ENCODE measurements at regions not wholly inside any gene's neighbourhood (a gene's known extent, or its start where the extent isn't known, plus 50 kb on each side); places are given as distances from the start of the nearest gene placed in this dataset.

GRCh38 chr11:21727102-21727501 is 465.8 kb upstream of the ANO5 start:
- Histone ChIP-seq H3K9me3 (replicated peaks; ENCODE audit: control insufficient read depth, insufficient read depth, low read length) (peaks cover 5% of the 10 kb centered on the region), H3K79me2 (ENCODE audit: control insufficient read depth, insufficient read depth, low read length) (no peaks in the 10 kb centered on the region), H3K4me1 (ENCODE audit: control insufficient read depth, extremely low read depth, insufficient read depth, low read length) (no peaks in the 10 kb centered on the region), H3K36me3 (ENCODE audit: control insufficient read depth in 2 of 2, extremely low read depth in 1 of 2, insufficient read depth in 2 of 2, low read length in 2 of 2) (no peaks in the 10 kb centered on the region), H3K4me2 (ENCODE audit: insufficient read depth, low read length) (no peak overlapping the region), H3K27ac (ENCODE audit: insufficient read depth, low read depth, low read length) (no peak overlapping the region), H3K27me3 (ENCODE audit: control insufficient read depth in 2 of 2, insufficient read depth in 2 of 2, low read length in 2 of 2) (no peaks in the 10 kb centered on the region), H2AFZ (ENCODE audit: low read depth, low read length) (no peak overlapping the region), H3K4me3 (replicated peaks in 1 of 3; ENCODE audit: insufficient read depth in 1 of 3, low read depth in 1 of 3, low read length in 3 of 3) (no peak overlapping the region), H3K9ac (replicated peaks; ENCODE audit: extremely low read depth, insufficient read depth, low read length) (no peak overlapping the region), H3K9me1 (replicated peaks; ENCODE audit: control insufficient read depth, extremely low read depth, insufficient read depth, low read length) (no peaks in the 10 kb centered on the region), H4K20me1 (replicated peaks; ENCODE audit: control insufficient read depth, extremely low read depth, insufficient read depth, low read length) (no peaks in the 10 kb centered on the region)
- ChIA-PET POLR2A (no interaction called here), CTCF (no interaction called here)
- dilution Hi-C loops (cut with MboI; ENCODE audit: extremely low pct_ligation_motif_present, low sequenced_read_pairs): no loop called here
- no peak for FAIRE-seq
- no TSS peak for BruUV-seq (replicated peaks)
- no peak for DNase-seq (ENCODE audit: low read depth, low spot score)
- intact Hi-C loops (cut with micrococcal nuclease): no loop called here
- TF ChIP-seq JUN (IDR thresholded peaks at IDR 0.05; ENCODE audit: borderline replicate concordance, insufficient read depth, insufficient read length, low read depth) (no peak), MYC (IDR thresholded peaks at IDR 0.05; ENCODE audit: low read depth, low read length) (no peak), FOS (IDR thresholded peaks at IDR 0.05; ENCODE audit: borderline replicate concordance, insufficient read depth, low read length) (no peak), POLR2A (IDR thresholded peaks at IDR 0.05; ENCODE audit: low read depth, low read length) (no peak), MAX (IDR thresholded peaks at IDR 0.05; ENCODE audit: insufficient read depth, insufficient read length) (no peak), GATA2 (IDR thresholded peaks at IDR 0.05; ENCODE audit: insufficient read depth, insufficient read length, low read depth, low read length) (no peak), POLR2AphosphoS5 (IDR thresholded peaks at IDR 0.05; ENCODE audit: insufficient read depth, low read depth, low read length) (no peak), EZH2 (IDR thresholded peaks at IDR 0.05; ENCODE audit: borderline replicate concordance, low read depth, low read length, severe bottlenecking) (no peak)
- TF ChIP-seq, protein P1, sequence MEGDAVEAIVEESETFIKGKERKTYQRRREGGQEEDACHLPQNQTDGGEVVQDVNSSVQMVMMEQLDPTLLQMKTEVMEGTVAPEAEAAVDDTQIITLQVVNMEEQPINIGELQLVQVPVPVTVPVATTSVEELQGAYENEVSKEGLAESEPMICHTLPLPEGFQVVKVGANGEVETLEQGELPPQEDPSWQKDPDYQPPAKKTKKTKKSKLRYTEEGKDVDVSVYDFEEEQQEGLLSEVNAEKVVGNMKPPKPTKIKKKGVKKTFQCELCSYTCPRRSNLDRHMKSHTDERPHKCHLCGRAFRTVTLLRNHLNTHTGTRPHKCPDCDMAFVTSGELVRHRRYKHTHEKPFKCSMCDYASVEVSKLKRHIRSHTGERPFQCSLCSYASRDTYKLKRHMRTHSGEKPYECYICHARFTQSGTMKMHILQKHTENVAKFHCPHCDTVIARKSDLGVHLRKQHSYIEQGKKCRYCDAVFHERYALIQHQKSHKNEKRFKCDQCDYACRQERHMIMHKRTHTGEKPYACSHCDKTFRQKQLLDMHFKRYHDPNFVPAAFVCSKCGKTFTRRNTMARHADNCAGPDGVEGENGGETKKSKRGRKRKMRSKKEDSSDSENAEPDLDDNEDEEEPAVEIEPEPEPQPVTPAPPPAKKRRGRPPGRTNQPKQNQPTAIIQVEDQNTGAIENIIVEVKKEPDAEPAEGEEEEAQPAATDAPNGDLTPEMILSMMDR (IDR thresholded peaks at IDR 0.05; ENCODE audit: extremely low read depth in 1 of 2, insufficient read depth in 1 of 2, low read depth in 1 of 2, low read length in 2 of 2): no peak

All from endothelial cell of umbilical vein (primary cell).